ENCODE measurements at regions not wholly inside any gene's neighbourhood (a gene's known extent, or its start where the extent isn't known, plus 50 kb on each side); places are given as distances from the start of the nearest gene placed in this dataset.

- Histone ChIP-seq H4K20me1 (ENCODE audit: control insufficient read depth, extremely low read depth, insufficient read depth, low read length) (no peaks in the 10 kb centered on the region), H3K79me2 (ENCODE audit: control insufficient read depth, insufficient read depth, low read length) (no peaks in the 10 kb centered on the region), H3K4me3 (ENCODE audit: control insufficient read depth in 2 of 3, extremely low read depth in 1 of 3, insufficient read depth in 2 of 3, low read depth in 1 of 3, low read length in 3 of 3) (no peak overlapping the region), H3K9ac (ENCODE audit: control insufficient read depth, extremely low read depth, insufficient read depth, low read length) (no peak overlapping the region), H3K9me3 (ENCODE audit: control insufficient read depth, low read depth, low read length) (no peaks in the 10 kb centered on the region), H2AFZ (ENCODE audit: control insufficient read depth, low read length) (no peak overlapping the region), H3K27ac (ENCODE audit: control insufficient read depth, insufficient read depth, low read length) (no peak overlapping the region), H3K4me1 (ENCODE audit: control insufficient read depth, extremely low read depth, insufficient read depth, low read length) (no peaks in the 10 kb centered on the region), H3K4me2 (ENCODE audit: control insufficient read depth, extremely low read depth, insufficient read depth, low read depth, low read length) (no peak overlapping the region), H3K9me1 (ENCODE audit: control insufficient read depth, extremely low read depth, insufficient read depth, low read length) (no peaks in the 10 kb centered on the region), H3K27me3 (ENCODE audit: control insufficient read depth, extremely low read depth, insufficient read depth, low read length) (no peaks in the 10 kb centered on the region), H3K36me3 (ENCODE audit: control insufficient read depth in 2 of 2, extremely low read depth in 1 of 2, insufficient read depth in 2 of 2, low read length in 2 of 2) (no peaks in the 10 kb centered on the region)
- dilution Hi-C loops (cut with MboI; ENCODE audit: extremely low pct_ligation_motif_present, low sequenced_read_pairs) = no loop called here
- TF ChIP-seq CTCF (optimal IDR thresholded peaks at IDR 0.05 in 1 of 3, IDR thresholded peaks at IDR 0.05 in 1 of 3, conservative IDR thresholded peaks at IDR 0.05 in 1 of 3; ENCODE audit: extremely low read depth in 1 of 3, insufficient read depth in 2 of 3, low read length in 3 of 3) (no peak), EZH2 (IDR thresholded peaks at IDR 0.05; ENCODE audit: low read length) (no peak)
- FAIRE-seq (no peak), DNase-seq (ENCODE audit: low read depth, low spot score) (no peak)
Observed at GRCh38 chr2:17289669-17290068, 228.6 kb downstream of the RAD51AP2 start.

GRCh38 chr2:17287183-17287582, 231.1 kb downstream of the RAD51AP2 start:
- no peaks in the 10 kb centered on the region for H3K4me1 ChIP-seq (ENCODE audit: control insufficient read depth, extremely low read depth, insufficient read depth, low read length)
- no peaks in the 10 kb centered on the region for H3K9me1 ChIP-seq (ENCODE audit: control insufficient read depth, extremely low read depth, insufficient read depth, low read length)
- no peaks in the 10 kb centered on the region for H3K9me3 ChIP-seq (ENCODE audit: control insufficient read depth, low read depth, low read length)
- H3K9ac ChIP-seq (ENCODE audit: control insufficient read depth, extremely low read depth, insufficient read depth, low read length) = no peak overlapping the region
- H3K4me3 ChIP-seq (ENCODE audit: control insufficient read depth in 2 of 3, extremely low read depth in 1 of 3, insufficient read depth in 2 of 3, low read depth in 1 of 3, low read length in 3 of 3) = no peak overlapping the region
- no peak overlapping the region for H3K4me2 ChIP-seq (ENCODE audit: control insufficient read depth, extremely low read depth, insufficient read depth, low read depth, low read length)
- dilution Hi-C loops (cut with MboI; ENCODE audit: extremely low pct_ligation_motif_present, low sequenced_read_pairs) = no loop called here
- no peak overlapping the region for H2AFZ ChIP-seq (ENCODE audit: control insufficient read depth, low read length)
- FAIRE-seq = no peak
- no peak for DNase-seq (ENCODE audit: low read depth, low spot score)
- H3K27ac ChIP-seq (ENCODE audit: control insufficient read depth, insufficient read depth, low read length) = no peak overlapping the region
- no peaks in the 10 kb centered on the region for H3K36me3 ChIP-seq (ENCODE audit: control insufficient read depth in 2 of 2, extremely low read depth in 1 of 2, insufficient read depth in 2 of 2, low read length in 2 of 2)
- no peaks in the 10 kb centered on the region for H3K79me2 ChIP-seq (ENCODE audit: control insufficient read depth, insufficient read depth, low read length)
- H4K20me1 ChIP-seq (ENCODE audit: control insufficient read depth, extremely low read depth, insufficient read depth, low read length) = no peaks in the 10 kb centered on the region
- H3K27me3 ChIP-seq (ENCODE audit: control insufficient read depth, extremely low read depth, insufficient read depth, low read length) = no peaks in the 10 kb centered on the region
- TF ChIP-seq EZH2 (IDR thresholded peaks at IDR 0.05; ENCODE audit: low read length) = no peak
- no peak for TF ChIP-seq CTCF (optimal IDR thresholded peaks at IDR 0.05 in 1 of 3, IDR thresholded peaks at IDR 0.05 in 1 of 3, conservative IDR thresholded peaks at IDR 0.05 in 1 of 3; ENCODE audit: extremely low read depth in 1 of 3, insufficient read depth in 2 of 3, low read length in 3 of 3)
